ENCODE measurements at regions not wholly inside any gene's neighbourhood (a gene's known extent, or its start where the extent isn't known, plus 50 kb on each side); places are given as distances from the start of the nearest gene placed in this dataset.

DNA sequence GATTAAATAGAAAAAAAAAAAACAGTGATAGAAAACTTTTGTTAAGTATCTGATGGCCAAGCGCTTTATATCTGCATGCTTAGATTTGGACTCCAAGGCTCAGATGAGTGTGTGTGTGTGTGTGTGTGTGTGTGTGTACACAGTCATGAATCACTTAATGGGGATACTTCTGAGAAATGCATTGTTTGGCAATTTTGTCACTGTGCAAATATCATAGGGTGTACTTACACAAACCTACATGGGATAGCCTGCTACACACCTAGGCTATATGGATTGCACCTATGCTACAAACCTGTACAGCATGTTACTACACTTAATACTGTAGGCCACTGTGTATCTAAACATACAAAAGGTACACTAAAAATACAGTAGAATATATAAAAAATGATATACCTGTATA lies 635.6 kb upstream of the NUDT12 start:
- Histone ChIP-seq H2AFZ (replicated peaks; ENCODE audit: low read length, poor library complexity) (no peak overlapping the region), H3K36me3 (ENCODE audit: control insufficient read depth, insufficient read depth, low read length) (no peaks in the 10 kb centered on the region), H4K8ac (ENCODE audit: low read depth in 2 of 2, low read length in 2 of 2) (no peak overlapping the region), H2BK15ac (ENCODE audit: low read depth, low read length) (no peak overlapping the region), H3K18ac (ENCODE audit: low read depth, low read length) (no peak overlapping the region), H3K9me1 (ENCODE audit: insufficient read depth, low read length) (no peaks in the 10 kb centered on the region), H3K4me2 (ENCODE audit: low read depth, low read length) (no peak overlapping the region), H4K5ac (ENCODE audit: low read depth, low read length) (no peak overlapping the region), H4K20me1 (ENCODE audit: insufficient read depth, low read length) (no peaks in the 10 kb centered on the region), H3K56ac (ENCODE audit: extremely low read depth, insufficient read depth, low read length) (no peak overlapping the region), H3K9me3 (ENCODE audit: control insufficient read depth, insufficient read depth, low read length) (no peaks in the 10 kb centered on the region), H3K4ac (ENCODE audit: low read depth, low read length) (no peak overlapping the region), H2AK5ac (ENCODE audit: low read depth, low read length) (no peak overlapping the region), H3K27me3 (ENCODE audit: control insufficient read depth, insufficient read depth, low read length) (no peaks in the 10 kb centered on the region), H2BK20ac (ENCODE audit: low read depth, low read length) (no peak overlapping the region), H3K4me3 (ENCODE audit: insufficient read depth, low read depth, low read length) (no peak overlapping the region), H3K14ac (replicated peaks; ENCODE audit: low read depth, low read length) (no peak overlapping the region), H3K79me1 (ENCODE audit: low read depth in 1 of 2, low read length in 2 of 2) (no peaks in the 10 kb centered on the region), H3K27ac (ENCODE audit: insufficient read depth, low read length) (no peak overlapping the region), H2BK120ac (ENCODE audit: low read depth, low read length) (no peak overlapping the region), H3K23ac (ENCODE audit: low read depth, low read length) (no peak overlapping the region), H2AK9ac (replicated peaks; ENCODE audit: low read depth, low read length, poor library complexity) (no peak overlapping the region), H4K91ac (ENCODE audit: insufficient read depth, low read depth, low read length) (no peak overlapping the region), H3K9ac (ENCODE audit: low read depth, low read length) (no peak overlapping the region), H3K4me1 (ENCODE audit: control insufficient read depth, insufficient read depth, low read length) (no peaks in the 10 kb centered on the region), H2BK5ac (ENCODE audit: low read depth, low read length, poor library complexity, severe bottlenecking) (no peak overlapping the region)
- ATAC-seq (ENCODE audit: low read depth), result no peak
- TF ChIP-seq RCOR1 (IDR thresholded peaks at IDR 0.05; ENCODE audit: insufficient replicate concordance, low read length) (no peak), BHLHE40 (IDR thresholded peaks at IDR 0.05; ENCODE audit: low read depth, low read length) (no peak), NFE2L2 (IDR thresholded peaks at IDR 0.05; ENCODE audit: low read depth, low read length) (no peak), FOS (IDR thresholded peaks at IDR 0.05; ENCODE audit: low read depth, low read length) (no peak), POLR2A (IDR thresholded peaks at IDR 0.05; ENCODE audit: low read depth, low read length) (no peak), MAFK (IDR thresholded peaks at IDR 0.05; ENCODE audit: low read depth, low read length) (no peak), CEBPB (IDR thresholded peaks at IDR 0.05; ENCODE audit: low read depth, low read length) (no peak), RFX5 (IDR thresholded peaks at IDR 0.05; ENCODE audit: low read depth, low read length) (no peak), MXI1 (IDR thresholded peaks at IDR 0.05; ENCODE audit: borderline replicate concordance, low read depth, low read length) (no peak), RAD21 (IDR thresholded peaks at IDR 0.05; ENCODE audit: low read length) (no peak), CHD1 (IDR thresholded peaks at IDR 0.05; ENCODE audit: low read depth, low read length) (no peak), MAZ (IDR thresholded peaks at IDR 0.05; ENCODE audit: borderline replicate concordance, low read depth, low read length) (no peak)
- TF ChIP-seq, protein P1, sequence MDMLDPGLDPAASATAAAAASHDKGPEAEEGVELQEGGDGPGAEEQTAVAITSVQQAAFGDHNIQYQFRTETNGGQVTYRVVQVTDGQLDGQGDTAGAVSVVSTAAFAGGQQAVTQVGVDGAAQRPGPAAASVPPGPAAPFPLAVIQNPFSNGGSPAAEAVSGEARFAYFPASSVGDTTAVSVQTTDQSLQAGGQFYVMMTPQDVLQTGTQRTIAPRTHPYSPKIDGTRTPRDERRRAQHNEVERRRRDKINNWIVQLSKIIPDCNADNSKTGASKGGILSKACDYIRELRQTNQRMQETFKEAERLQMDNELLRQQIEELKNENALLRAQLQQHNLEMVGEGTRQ (IDR thresholded peaks at IDR 0.05; ENCODE audit: low read depth, low read length), result no peak
- TF ChIP-seq, protein P2, sequence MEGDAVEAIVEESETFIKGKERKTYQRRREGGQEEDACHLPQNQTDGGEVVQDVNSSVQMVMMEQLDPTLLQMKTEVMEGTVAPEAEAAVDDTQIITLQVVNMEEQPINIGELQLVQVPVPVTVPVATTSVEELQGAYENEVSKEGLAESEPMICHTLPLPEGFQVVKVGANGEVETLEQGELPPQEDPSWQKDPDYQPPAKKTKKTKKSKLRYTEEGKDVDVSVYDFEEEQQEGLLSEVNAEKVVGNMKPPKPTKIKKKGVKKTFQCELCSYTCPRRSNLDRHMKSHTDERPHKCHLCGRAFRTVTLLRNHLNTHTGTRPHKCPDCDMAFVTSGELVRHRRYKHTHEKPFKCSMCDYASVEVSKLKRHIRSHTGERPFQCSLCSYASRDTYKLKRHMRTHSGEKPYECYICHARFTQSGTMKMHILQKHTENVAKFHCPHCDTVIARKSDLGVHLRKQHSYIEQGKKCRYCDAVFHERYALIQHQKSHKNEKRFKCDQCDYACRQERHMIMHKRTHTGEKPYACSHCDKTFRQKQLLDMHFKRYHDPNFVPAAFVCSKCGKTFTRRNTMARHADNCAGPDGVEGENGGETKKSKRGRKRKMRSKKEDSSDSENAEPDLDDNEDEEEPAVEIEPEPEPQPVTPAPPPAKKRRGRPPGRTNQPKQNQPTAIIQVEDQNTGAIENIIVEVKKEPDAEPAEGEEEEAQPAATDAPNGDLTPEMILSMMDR (conservative IDR thresholded peaks at IDR 0.05; ENCODE audit: low read depth, low read length), result no peak
- TF ChIP-seq, protein P3, sequence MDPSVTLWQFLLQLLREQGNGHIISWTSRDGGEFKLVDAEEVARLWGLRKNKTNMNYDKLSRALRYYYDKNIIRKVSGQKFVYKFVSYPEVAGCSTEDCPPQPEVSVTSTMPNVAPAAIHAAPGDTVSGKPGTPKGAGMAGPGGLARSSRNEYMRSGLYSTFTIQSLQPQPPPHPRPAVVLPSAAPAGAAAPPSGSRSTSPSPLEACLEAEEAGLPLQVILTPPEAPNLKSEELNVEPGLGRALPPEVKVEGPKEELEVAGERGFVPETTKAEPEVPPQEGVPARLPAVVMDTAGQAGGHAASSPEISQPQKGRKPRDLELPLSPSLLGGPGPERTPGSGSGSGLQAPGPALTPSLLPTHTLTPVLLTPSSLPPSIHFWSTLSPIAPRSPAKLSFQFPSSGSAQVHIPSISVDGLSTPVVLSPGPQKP (IDR thresholded peaks at IDR 0.05; ENCODE audit: borderline replicate concordance, low read depth, low read length), result no peak
- CTCF ChIA-PET, result no interaction called here
- DNase-seq, result no peak
- BruUV-seq (replicated peaks), result no TSS peak
- WGBS, 2 experiments (ENCODE audit: extremely low coverage in 2 of 2, insufficient read length in 1 of 2), result 80% methylated on average over 1 of the region's 1 CpG; no CpG with 5 or more reads in 1 of the 2 experiments
- POLR2A ChIA-PET (ENCODE audit: unreplicated experiment), result no interaction called here
- dilution Hi-C loops (cut with HindIII; ENCODE audit: low sequenced_read_pairs, unreplicated experiment), result loop anchor here (25.0 kb wide), 1 partner anchor 611 kb away; no protein-coding TSS in a partner anchor
- intact Hi-C loops (cut with micrococcal nuclease), result no loop called here
- in situ Hi-C loops (cut with MboI; ENCODE audit: low sequenced_read_pairs), result no loop called here

All from IMR-90 (cell line).